CD4-positive, alpha-beta T cell treated with Interleukin-17A for 4 hours (primary cell): ENCODE measurements at regions not wholly inside any gene's neighbourhood (a gene's known extent, or its start where the extent isn't known, plus 50 kb on each side); places are given as distances from the start of the nearest gene placed in this dataset.

Experiments used
- DNase-seq: peaks from one replicate; pipeline ENCODE4 v3.0.0-alpha.2; 2020; ENCODE audit warnings: mixed read lengths

DNA sequence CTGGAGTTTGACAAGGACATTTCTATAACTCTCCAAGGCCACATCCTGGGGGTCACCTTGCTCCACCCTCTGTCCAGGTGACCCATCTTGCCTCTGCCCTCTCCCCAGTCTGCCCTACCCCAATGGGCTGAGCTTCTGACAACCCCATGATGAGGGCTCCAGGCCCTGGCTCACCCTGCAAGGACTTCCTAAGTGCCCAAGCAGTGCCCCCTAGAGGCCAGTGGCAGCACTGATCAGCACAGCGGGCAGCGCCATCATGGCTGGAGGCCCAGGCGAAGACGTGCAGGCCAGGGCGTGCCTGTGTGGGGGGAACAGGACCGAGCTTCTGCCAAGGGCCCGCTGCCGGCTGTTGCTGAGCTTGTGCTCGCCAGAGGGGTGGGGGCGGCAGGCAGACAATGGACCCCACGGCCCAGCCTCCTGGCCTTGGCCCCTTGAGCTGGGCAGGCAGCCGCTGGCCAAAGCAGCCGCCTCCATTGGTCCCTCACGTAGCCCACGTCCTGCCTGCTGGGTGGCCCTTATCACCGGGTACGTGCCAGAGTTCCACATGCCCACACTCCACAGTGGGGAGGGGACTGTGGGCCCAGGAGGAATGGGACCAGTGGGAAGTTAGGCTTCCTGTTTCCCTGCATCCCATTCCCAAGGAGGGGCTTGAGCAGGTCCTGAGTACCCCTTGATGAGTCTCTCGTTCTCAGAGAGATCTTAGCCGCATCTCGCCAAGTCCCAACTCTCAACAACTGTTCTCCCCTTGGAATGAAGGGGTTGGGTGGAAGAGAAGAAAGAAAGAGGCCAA lies 64.3 kb downstream of the MRPL14 start:
- no peak for DNase-seq

- no peak for DNase-seq
These were observed 65.0 kb downstream of the MRPL14 start for GRCh38 chr6:44062105-44062770.

- no peak for DNase-seq
These were observed 65.7 kb downstream of the MRPL14 start for GRCh38 chr6:44061375-44062104.

DNA sequence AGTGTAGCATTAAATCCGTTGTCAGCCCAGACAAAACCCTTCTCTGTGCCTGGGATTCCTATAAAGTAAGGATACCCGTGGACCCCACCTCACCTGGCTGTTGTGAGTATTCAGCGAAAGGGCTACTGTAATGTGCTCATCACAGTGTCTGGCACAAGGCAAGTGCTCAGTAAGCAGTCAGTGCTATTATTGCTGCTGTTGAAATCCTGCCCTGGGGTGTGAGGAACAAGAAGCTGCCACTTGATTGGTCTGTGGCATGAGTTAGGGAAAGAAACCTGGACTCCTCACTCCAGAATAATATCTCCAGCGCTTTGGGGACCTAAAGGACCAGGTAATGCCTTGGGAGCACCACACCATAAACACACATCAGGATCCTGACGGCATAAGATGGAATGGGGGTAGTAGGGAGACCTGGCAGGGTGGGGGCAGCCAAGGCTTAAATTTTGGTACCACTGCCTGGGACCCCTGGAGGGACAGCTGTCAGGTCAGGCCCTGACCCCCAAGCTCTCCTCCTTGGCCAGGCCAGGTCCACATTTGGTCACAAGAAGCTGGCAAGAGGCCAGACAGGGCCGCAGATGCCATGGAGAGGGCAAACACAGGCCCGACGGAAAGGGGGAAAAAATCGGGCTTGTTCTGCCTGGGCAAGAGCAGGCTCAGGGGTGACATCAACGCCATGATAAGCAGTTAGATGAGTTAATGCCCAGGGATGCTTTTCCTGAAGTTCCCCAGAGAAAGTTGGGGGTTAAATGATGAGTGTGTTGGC lies 66.5 kb downstream of the MRPL14 start:
- no peak for DNase-seq

DNA sequence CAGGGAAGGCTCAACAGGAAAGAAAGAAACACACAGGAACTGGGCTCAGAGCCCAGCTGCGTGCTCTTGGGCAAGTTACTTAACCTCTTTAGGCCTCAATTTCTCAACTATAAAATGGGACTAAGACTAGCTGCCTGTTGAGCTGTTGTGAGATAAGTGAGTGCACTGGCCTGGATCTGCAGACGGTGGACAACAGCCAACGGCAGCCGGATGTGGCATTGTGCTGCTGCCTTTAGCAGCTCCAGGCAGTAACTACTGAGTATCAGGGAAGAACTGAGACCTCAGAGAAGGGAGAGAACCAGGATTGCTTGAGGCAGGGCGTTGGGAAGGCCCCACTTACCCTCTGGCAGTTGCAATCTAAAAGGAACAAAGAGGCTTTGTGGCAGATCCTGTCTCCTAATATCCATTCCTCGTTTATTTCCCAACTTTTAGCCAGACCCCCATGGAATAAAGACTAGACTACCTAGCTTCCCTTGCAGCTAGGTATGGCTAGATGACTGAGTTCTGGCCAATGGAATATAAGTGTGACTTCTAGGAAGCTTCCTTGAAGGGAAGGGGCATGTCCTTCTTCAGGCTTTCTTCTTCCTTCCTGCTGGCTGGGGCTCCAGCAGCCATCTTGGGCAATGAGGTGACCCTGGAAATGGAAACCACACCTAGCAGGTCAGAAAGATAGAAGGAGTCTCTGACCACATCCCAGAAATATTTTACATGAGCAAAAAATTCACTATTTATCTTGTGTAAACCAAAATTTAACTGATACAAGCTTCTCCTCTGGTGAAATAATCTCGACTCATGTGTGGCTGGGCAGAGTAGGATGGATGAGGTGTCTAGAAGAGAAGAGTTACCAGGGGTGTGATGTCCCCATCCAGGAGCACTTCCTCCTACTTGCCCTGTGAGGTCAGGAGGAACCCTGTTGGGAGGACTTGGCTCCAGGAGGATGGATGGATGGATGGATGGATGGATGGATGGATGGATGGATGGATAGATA lies 67.6 kb downstream of the MRPL14 start:
- DNase-seq = no peak

GRCh38 chr6:44058617-44059358 lies 68.5 kb downstream of the MRPL14 start:
- DNase-seq = no peak

DNA sequence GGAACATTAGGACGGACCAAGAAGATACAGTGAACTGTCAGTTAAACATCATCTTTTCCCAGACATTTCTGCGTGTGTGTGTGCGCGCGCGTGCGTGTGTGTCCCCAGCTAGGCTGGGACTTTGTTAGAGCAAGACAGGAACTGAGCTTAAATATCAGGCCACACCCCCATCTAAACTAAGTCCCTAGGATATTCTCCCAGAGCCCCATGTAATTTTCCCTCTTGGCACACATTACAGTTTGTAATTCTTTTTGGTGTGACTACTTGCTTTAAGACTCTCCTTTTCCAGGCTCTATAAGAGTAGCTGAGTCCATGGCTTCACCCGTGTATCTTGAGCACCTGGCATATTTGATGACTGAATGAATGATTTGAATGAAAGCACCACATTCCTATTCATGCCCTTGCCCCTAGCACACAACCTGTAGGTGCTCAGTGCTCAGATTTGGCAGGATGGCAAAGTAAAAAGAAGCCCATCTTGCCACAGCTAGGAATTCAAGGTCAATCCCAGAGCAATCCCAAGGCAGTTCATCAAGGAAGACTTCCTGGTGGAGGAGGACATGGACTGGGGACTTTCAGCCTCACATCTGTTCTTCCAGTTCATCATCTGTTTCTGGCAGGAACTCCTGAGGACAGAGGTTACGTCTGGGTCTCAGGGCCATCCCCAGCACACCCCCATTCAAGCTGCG lies 69.2 kb downstream of the MRPL14 start:
- DNase-seq = no peak

- DNase-seq = no peak
These were observed 69.9 kb downstream of the MRPL14 start for GRCh38 chr6:44057238-44057930.

- DNase-seq = no peak
These were observed 70.6 kb downstream of the MRPL14 start for GRCh38 chr6:44056392-44057237.

GRCh38 chr6:44054721-44055559 lies 72.3 kb downstream of the MRPL14 start:
- no peak for DNase-seq

GRCh38 chr6:44053760-44054556 lies 73.3 kb downstream of the MRPL14 start:
- no peak for DNase-seq

- DNase-seq = no peak
These were observed 74.0 kb downstream of the MRPL14 start for GRCh38 chr6:44053106-44053756.

DNA sequence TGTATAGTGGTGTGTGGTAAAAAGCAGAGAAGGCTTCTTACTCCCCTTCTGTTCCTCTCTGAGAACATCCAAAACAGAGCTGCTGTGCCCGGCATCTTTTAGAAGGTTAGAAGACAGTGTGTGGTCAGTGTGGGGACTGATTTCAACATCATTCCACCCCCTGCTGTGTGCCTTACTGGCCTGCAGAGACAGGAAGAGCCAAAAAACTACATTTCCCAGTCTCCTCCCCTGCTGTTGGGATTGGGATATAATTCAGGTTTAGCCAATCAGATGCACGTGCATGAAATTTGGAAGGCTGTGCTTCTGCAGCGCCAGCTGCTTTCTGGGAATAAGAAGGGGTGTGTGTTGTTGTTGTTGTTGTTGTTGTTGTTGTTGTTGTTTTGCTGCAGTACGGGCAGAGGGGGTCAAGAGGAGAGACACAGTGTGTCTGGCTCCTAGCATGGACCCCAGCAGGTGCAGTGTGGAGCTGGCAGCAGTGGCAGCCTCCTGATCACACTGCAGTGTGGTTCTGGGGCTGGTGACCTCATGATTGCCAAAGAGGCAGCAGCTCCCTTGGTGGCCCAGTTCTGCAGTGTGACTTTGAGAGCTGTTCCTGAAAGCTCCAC lies 74.7 kb downstream of the MRPL14 start:
- no peak for DNase-seq

DNA sequence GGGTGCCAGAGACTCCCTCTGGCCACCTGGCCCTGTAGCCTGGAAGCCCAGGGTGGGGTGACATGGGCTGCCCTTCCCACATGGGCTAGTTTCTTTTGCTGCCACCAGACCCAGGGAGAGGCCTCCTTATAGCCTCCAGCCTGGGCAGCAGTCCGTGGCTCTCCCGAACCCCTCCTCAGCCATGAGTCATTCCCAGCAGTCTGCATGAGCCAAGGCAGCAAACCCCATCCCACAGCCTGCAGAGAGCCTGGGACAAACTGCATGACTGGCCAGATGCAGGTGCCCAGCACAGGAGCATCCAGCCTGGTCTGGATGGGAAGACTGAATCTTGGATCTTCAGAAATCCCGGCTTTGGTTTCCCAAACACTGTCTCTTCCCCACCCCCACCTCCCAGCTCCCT lies 75.7 kb downstream of the MRPL14 start:
- no peak for DNase-seq

GRCh38 chr6:44050872-44051505 lies 76.3 kb downstream of the MRPL14 start:
- DNase-seq = no peak
